ENCODE measurements at regions not wholly inside any gene's neighbourhood (a gene's known extent, or its start where the extent isn't known, plus 50 kb on each side); places are given as distances from the start of the nearest gene placed in this dataset.

- no peak for TF ChIP-seq EZH2phosphoT487 (IDR thresholded peaks at IDR 0.05)
- no peak for TF ChIP-seq EZH2 (IDR thresholded peaks at IDR 0.05)
- TF ChIP-seq, protein P1, sequence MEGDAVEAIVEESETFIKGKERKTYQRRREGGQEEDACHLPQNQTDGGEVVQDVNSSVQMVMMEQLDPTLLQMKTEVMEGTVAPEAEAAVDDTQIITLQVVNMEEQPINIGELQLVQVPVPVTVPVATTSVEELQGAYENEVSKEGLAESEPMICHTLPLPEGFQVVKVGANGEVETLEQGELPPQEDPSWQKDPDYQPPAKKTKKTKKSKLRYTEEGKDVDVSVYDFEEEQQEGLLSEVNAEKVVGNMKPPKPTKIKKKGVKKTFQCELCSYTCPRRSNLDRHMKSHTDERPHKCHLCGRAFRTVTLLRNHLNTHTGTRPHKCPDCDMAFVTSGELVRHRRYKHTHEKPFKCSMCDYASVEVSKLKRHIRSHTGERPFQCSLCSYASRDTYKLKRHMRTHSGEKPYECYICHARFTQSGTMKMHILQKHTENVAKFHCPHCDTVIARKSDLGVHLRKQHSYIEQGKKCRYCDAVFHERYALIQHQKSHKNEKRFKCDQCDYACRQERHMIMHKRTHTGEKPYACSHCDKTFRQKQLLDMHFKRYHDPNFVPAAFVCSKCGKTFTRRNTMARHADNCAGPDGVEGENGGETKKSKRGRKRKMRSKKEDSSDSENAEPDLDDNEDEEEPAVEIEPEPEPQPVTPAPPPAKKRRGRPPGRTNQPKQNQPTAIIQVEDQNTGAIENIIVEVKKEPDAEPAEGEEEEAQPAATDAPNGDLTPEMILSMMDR (IDR thresholded peaks at IDR 0.05) = no peak
- Histone ChIP-seq H2AFZ (replicated peaks) (no peak overlapping the region), H3F3A (ENCODE audit: low read depth) (no peaks in the 10 kb centered on the region), H3K27ac (no peak overlapping the region), H3K27me3 (no peaks in the 10 kb centered on the region), H3K9ac (no peak overlapping the region), H3K4me1 (no peaks in the 10 kb centered on the region), H3K4me3 (no peak overlapping the region), H3K9me3 (ENCODE audit: low read depth) (no peaks in the 10 kb centered on the region), H4K20me1 (ENCODE audit: low read depth) (no peaks in the 10 kb centered on the region), H3K79me2 (ENCODE audit: low read depth) (no peaks in the 10 kb centered on the region), H3K4me2 (no peak overlapping the region), H3K36me3 (no peaks in the 10 kb centered on the region)
- Mint-ChIP-seq H3K9me3 (no peaks in the 10 kb centered on the region), H3K36me3 (no peaks in the 10 kb centered on the region), H3K27ac (no peak overlapping the region), H3K27me3 (ENCODE audit: insufficient read depth, low read depth) (no peaks in the 10 kb centered on the region), H3K4me1 (no peaks in the 10 kb centered on the region), H3K4me3 (no peak overlapping the region)
- DNase-seq (ENCODE audit: low spot score) = no peak
Measured at GRCh38 chr11:104713401-104713800, 184.9 kb downstream of the CASP12 start.

DNA sequence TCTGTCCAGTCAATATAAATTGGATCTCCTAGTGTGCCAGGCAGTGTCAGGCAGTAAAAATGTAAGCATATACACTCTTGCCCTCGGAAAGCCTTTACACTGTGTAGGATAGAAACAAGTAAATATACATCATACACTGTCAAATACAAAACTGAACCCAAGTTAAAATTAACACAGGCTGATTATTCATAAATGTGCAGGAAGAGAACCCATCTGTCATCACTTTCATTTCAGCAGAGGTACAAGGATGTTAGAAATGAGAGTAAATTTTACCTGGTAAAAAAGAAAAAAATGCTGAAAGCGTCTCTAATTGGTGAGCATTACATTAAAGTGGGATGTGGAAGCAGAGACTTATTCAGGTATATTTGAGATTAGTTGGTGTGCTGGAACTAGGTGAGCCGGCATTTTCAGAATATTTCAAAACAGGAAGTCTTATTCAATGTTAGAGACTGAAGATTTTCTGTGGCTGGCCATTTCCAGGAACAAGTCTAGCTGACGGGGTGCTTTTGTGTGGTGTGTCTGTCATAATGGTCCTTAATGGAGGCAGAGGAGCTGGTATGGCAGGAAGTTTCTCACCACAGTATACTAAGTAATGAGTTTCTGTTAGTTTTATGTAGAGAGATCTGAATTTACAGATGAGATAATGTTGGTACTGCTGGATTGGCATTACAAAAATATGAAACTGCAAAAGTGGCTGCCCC lies 192.6 kb downstream of the CASP12 start:
- H3K36me3 Mint-ChIP-seq = no peaks in the 10 kb centered on the region
- no peak for DNase-seq (ENCODE audit: low spot score)
- Histone ChIP-seq H3F3A (ENCODE audit: low read depth) (no peaks in the 10 kb centered on the region), H3K4me3 (no peak overlapping the region), H3K27ac (no peak overlapping the region), H3K27me3 (no peaks in the 10 kb centered on the region), H3K79me2 (ENCODE audit: low read depth) (no peaks in the 10 kb centered on the region), H4K20me1 (ENCODE audit: low read depth) (no peaks in the 10 kb centered on the region), H3K9ac (no peak overlapping the region), H3K4me2 (no peak overlapping the region), H2AFZ (replicated peaks) (peak overlapping the region; percentile 26), H3K4me1 (no peaks in the 10 kb centered on the region), H3K9me3 (ENCODE audit: low read depth) (no peaks in the 10 kb centered on the region), H3K36me3 (no peaks in the 10 kb centered on the region)
- H3K4me1 Mint-ChIP-seq = peaks cover 3% of the 10 kb centered on the region
- TF ChIP-seq, protein P1 (IDR thresholded peaks at IDR 0.05) = no peak
- TF ChIP-seq EZH2 (IDR thresholded peaks at IDR 0.05) = no peak
- no peak for TF ChIP-seq EZH2phosphoT487 (IDR thresholded peaks at IDR 0.05)
- H3K4me3 Mint-ChIP-seq = no peak overlapping the region
- H3K27me3 Mint-ChIP-seq (ENCODE audit: insufficient read depth, low read depth) = no peaks in the 10 kb centered on the region
- H3K27ac Mint-ChIP-seq = peak overlapping the region; percentile 22
- no peaks in the 10 kb centered on the region for H3K9me3 Mint-ChIP-seq

DNA sequence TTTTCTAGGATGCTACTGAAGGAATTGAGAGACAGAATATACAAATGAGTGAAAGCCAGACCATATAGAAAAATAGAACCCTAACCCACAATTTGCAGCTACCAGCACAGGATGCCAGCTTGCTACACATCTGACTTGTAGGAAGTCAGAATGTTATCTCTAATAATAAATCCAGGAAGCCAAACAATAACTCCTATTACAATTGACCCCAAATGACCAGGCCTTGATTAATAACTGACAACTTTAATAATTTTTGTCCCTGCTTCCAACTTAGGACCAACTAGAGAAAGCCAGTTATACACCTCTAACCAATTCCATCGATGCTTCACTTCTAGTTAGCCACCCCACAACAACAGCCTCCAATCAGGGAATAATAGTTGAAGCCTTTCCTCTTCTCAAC lies 193.4 kb downstream of the CASP12 start:
- Histone ChIP-seq H3K4me2 (no peak overlapping the region), H3K4me1 (no peaks in the 10 kb centered on the region), H3K79me2 (ENCODE audit: low read depth) (no peaks in the 10 kb centered on the region), H3K27me3 (no peaks in the 10 kb centered on the region), H3K9ac (no peak overlapping the region), H4K20me1 (ENCODE audit: low read depth) (no peaks in the 10 kb centered on the region), H3K9me3 (ENCODE audit: low read depth) (no peaks in the 10 kb centered on the region), H3K4me3 (no peak overlapping the region), H3K27ac (no peak overlapping the region), H3K36me3 (no peaks in the 10 kb centered on the region), H2AFZ (replicated peaks) (no peak overlapping the region), H3F3A (ENCODE audit: low read depth) (no peaks in the 10 kb centered on the region)
- TF ChIP-seq, protein P1 (IDR thresholded peaks at IDR 0.05) = no peak
- no peak for TF ChIP-seq EZH2 (IDR thresholded peaks at IDR 0.05)
- TF ChIP-seq EZH2phosphoT487 (IDR thresholded peaks at IDR 0.05) = no peak
- Mint-ChIP-seq H3K4me3 (no peak overlapping the region), H3K27ac (no peak overlapping the region), H3K27me3 (ENCODE audit: insufficient read depth, low read depth) (no peaks in the 10 kb centered on the region), H3K4me1 (peaks cover 3% of the 10 kb centered on the region), H3K36me3 (no peaks in the 10 kb centered on the region), H3K9me3 (no peaks in the 10 kb centered on the region)
- no peak for DNase-seq (ENCODE audit: low spot score)
